Chondrocyte (in vitro differentiated cells): ENCODE measurements at regions not wholly inside any gene's neighbourhood (a gene's known extent, or its start where the extent isn't known, plus 50 kb on each side); places are given as distances from the start of the nearest gene placed in this dataset.

ENCODE experiments used
- DNase-seq: peaks from one replicate; pipeline ENCODE4 v3.0.0; 2021; ENCODE audit warnings: mixed read lengths, low spot score
- H3K27ac Mint-ChIP-seq: one replicate; pipeline ENCODE4 v1.8.0; 2021; ENCODE audit warnings: mild to moderate bottlenecking, moderate library complexity, mixed read lengths; ENCODE audit not compliant: unreplicated experiment
- H3K27me3 Mint-ChIP-seq: 2 replicates; pipeline ENCODE4 v1.8.0; 2021; ENCODE audit warnings: low read depth, mixed read lengths
- H3K36me3 Mint-ChIP-seq: 2 replicates; pipeline ENCODE4 v1.8.0; 2021; ENCODE audit warnings: low read depth, mixed read lengths
- H3K4me1 Mint-ChIP-seq: 2 replicates; pipeline ENCODE4 v1.8.0; 2021; ENCODE audit warnings: low read depth, mild to moderate bottlenecking, mixed read lengths
- H3K4me3 Mint-ChIP-seq: one replicate; pipeline ENCODE4 v1.8.0; 2021; ENCODE audit warnings: mild to moderate bottlenecking, moderate library complexity, mixed read lengths; ENCODE audit not compliant: unreplicated experiment
- H3K9me3 Mint-ChIP-seq: 2 replicates; pipeline ENCODE4 v1.8.0; 2021; ENCODE audit warnings: low read depth, mixed read lengths
- CTCF ChIP-seq: fragments of 200-600 bp; sonication (generic); IDR thresholded peaks from 2 replicates; pipeline ENCODE4 v1.5.0; 2021; ENCODE audit warnings: antibody characterized with exemption, mild to moderate bottlenecking, moderate library complexity

DNA sequence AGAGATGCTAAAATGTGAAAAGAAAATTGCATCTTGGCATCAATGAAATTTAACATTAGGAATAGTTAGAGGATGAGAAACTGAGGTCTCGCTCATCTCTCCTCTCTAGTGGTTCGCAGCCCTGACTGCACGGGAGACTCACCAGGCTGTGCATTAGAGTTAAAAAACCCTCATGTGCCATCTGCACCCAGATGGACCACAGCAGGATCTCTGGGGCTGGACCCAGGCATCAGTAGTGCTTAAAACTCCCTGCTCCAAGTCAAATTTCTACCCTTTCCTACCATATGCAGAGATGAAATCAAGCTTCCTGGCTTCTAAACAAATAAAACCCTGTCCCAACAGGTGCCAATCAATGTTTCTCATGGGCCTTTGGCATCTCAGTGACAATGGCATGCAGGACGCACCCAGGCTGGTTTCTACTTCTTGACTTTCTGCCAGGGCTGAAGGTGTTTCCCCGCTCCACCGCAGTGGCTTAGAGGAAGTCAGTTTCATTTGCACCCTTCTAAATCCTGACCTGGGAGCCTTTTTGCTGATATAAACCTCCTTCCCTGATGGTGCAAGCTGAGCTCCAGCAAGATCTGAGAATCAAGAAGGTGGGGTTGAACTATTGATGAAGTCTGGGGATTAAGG lies 132.6 kb downstream of the NSG2 start:
- no peak for TF ChIP-seq CTCF
- H3K36me3 Mint-ChIP-seq: no peaks in the 10 kb centered on the region
- H3K9me3 Mint-ChIP-seq: no peaks in the 10 kb centered on the region
- peaks cover 35% of the 10 kb centered on the region for H3K27me3 Mint-ChIP-seq
- H3K27ac Mint-ChIP-seq: no peak overlapping the region
- H3K4me3 Mint-ChIP-seq: no peak overlapping the region
- no peaks in the 10 kb centered on the region for H3K4me1 Mint-ChIP-seq
- no peak for DNase-seq

DNA sequence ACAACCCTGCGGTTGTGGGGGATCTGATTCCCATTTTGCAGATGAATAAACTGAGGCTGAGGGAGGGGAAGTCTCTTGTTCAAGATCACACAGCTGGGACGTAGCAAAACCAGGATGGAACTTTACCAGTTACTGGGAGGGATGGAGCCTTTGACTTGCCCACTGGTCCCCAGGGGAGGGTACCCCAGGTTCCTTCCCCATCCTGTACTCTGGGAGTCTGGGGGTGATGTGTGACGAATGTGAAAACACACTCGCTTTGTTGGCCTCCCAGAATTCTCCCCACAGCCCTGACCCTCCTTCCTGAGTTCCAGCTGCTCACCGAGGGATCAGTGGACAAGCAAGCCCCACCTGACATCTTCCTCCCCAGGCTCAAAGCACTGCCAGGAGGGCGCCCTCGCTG lies 135.1 kb downstream of the NSG2 start:
- Mint-ChIP-seq H3K9me3 (no peaks in the 10 kb centered on the region), H3K4me3 (no peak overlapping the region), H3K27me3 (peaks cover 42% of the 10 kb centered on the region), H3K36me3 (no peaks in the 10 kb centered on the region), H3K4me1 (no peaks in the 10 kb centered on the region), H3K27ac (no peak overlapping the region)
- DNase-seq: no peak
- TF ChIP-seq CTCF: no peak

- Mint-ChIP-seq H3K27me3 (peaks cover 48% of the 10 kb centered on the region), H3K27ac (no peak overlapping the region), H3K4me3 (no peak overlapping the region), H3K36me3 (no peaks in the 10 kb centered on the region), H3K9me3 (no peaks in the 10 kb centered on the region), H3K4me1 (no peaks in the 10 kb centered on the region)
- TF ChIP-seq CTCF: no peak
- no peak for DNase-seq
Measured at GRCh38 chr5:174182111-174182510, 136.6 kb downstream of the NSG2 start.

DNA sequence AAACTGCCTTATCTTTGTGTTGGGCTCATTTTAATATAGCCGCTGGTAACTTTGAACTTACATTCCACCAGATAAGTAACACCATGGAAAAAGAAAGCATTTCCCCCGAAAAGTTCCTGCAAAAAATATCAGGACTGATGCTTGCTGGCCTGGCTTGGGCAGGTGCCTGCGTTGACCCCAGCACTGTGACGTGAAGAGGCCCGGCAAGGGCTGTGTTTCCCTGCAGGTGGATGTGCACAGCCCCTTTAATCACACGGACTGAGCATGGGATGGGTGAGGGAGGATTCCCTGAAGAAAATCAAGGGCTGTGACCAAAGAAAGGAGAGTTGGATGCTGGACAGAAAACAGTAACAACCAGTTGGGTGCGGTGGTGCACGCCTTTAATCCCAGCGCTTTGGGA lies 138.2 kb downstream of the NSG2 start:
- H3K27me3 Mint-ChIP-seq: peaks cover 45% of the 10 kb centered on the region

DNA sequence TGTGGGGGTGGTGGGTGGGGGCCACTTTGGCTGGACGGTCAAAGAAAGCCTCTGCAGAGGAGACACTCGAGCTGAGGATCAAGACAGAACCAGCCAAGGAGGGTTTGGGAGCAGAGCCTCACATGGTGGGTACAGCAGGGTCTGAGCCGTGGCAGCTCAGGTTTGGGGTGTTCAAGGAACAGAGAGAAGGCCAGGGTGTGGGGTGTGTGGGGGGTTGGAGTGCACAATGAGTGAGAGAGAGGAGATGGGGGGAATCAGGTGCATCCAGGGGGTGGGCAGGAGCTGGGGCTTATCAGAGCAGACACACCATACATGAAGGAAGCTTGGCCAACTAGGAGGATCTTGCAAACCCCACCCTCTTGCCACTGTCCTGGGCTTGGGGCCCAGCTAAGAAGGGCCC lies 140.0 kb downstream of the NSG2 start:
- no peak for TF ChIP-seq CTCF
- no peak for DNase-seq
- Mint-ChIP-seq H3K27ac (no peak overlapping the region), H3K9me3 (no peaks in the 10 kb centered on the region), H3K4me1 (no peaks in the 10 kb centered on the region), H3K4me3 (no peak overlapping the region), H3K27me3 (peaks cover 47% of the 10 kb centered on the region), H3K36me3 (no peaks in the 10 kb centered on the region)

More for the DNA sequence above, 138.2 kb downstream of the NSG2 start:
- H3K27ac Mint-ChIP-seq: no peak overlapping the region
- TF ChIP-seq CTCF: no peak
- H3K4me1 Mint-ChIP-seq: no peaks in the 10 kb centered on the region
- no peaks in the 10 kb centered on the region for H3K36me3 Mint-ChIP-seq
- no peak overlapping the region for H3K4me3 Mint-ChIP-seq
- H3K9me3 Mint-ChIP-seq: no peaks in the 10 kb centered on the region
- DNase-seq: no peak
